ENCODE measurements at regions not wholly inside any gene's neighbourhood (a gene's known extent, or its start where the extent isn't known, plus 50 kb on each side); places are given as distances from the start of the nearest gene placed in this dataset.
A peak's percentile ranks its signal among the peaks of the same experiment; 100 is the strongest.
"Not testable (repeated sequence)": the region's sequence is repeated elsewhere in the genome, so short reads cannot be mapped to it uniquely, and the experiment has no call there.

- peak; percentile 49 for DNase-seq (ENCODE audit: low read depth)
Measured at GRCh38 chr12:5096241-5096924, 52.7 kb downstream of the KCNA5 start.

- no peak for DNase-seq (ENCODE audit: low read depth)
Measured at GRCh38 chr12:5097786-5098185, 54.1 kb downstream of the KCNA5 start.

- no peak for DNase-seq (ENCODE audit: low read depth)
Measured at GRCh38 chr12:5099136-5099535, 55.5 kb downstream of the KCNA5 start.

- DNase-seq (ENCODE audit: low read depth), result no peak
Measured at GRCh38 chr12:5099591-5099990, 55.9 kb downstream of the KCNA5 start.

GRCh38 chr12:5101686-5102085 lies 58.0 kb downstream of the KCNA5 start:
- no peak for DNase-seq (ENCODE audit: low read depth)

- no peak for DNase-seq (ENCODE audit: low read depth)
Measured at GRCh38 chr12:5102261-5102789, 58.6 kb downstream of the KCNA5 start.

- DNase-seq (ENCODE audit: low read depth), result no peak
Measured at GRCh38 chr12:5102806-5103205, 59.1 kb downstream of the KCNA5 start.

GRCh38 chr12:5110345-5110744 lies 66.7 kb downstream of the KCNA5 start:
- DNase-seq (ENCODE audit: low read depth), result no peak

GRCh38 chr12:5114436-5114835 lies 70.8 kb downstream of the KCNA5 start:
- no peak for DNase-seq (ENCODE audit: low read depth)

GRCh38 chr12:5121784-5122183 lies 78.1 kb downstream of the KCNA5 start:
- DNase-seq (ENCODE audit: low read depth), result not testable (repeated sequence)

- not testable (repeated sequence) for DNase-seq (ENCODE audit: low read depth)
Measured at GRCh38 chr12:5122256-5122831, 78.7 kb downstream of the KCNA5 start.

- DNase-seq (ENCODE audit: low read depth), result no peak
Measured at GRCh38 chr12:5123921-5124320, 80.2 kb downstream of the KCNA5 start.

GRCh38 chr12:5124401-5124800 lies 80.7 kb downstream of the KCNA5 start:
- DNase-seq (ENCODE audit: low read depth), result no peak

GRCh38 chr12:5134861-5135525 lies 91.3 kb downstream of the KCNA5 start:
- DNase-seq (ENCODE audit: low read depth), result no peak

GRCh38 chr12:5138256-5138655 lies 94.6 kb downstream of the KCNA5 start:
- no peak for DNase-seq (ENCODE audit: low read depth)

- no peak for DNase-seq (ENCODE audit: low read depth)
Measured at GRCh38 chr12:5138845-5139244, 95.2 kb downstream of the KCNA5 start.

- DNase-seq (ENCODE audit: low read depth), result no peak
Measured at GRCh38 chr12:5139751-5140150, 96.1 kb downstream of the KCNA5 start.

- no peak for DNase-seq (ENCODE audit: low read depth)
Measured at GRCh38 chr12:5140190-5140589, 96.5 kb downstream of the KCNA5 start.

GRCh38 chr12:5148880-5149279 lies 105.2 kb downstream of the KCNA5 start:
- no peak for DNase-seq (ENCODE audit: low read depth)

GRCh38 chr12:5154091-5154490 lies 110.4 kb downstream of the KCNA5 start:
- DNase-seq (ENCODE audit: low read depth), result no peak

GRCh38 chr12:5155866-5156265 lies 112.2 kb downstream of the KCNA5 start:
- DNase-seq (ENCODE audit: low read depth), result no peak

GRCh38 chr12:5160827-5161226 lies 117.1 kb downstream of the KCNA5 start:
- no peak for DNase-seq (ENCODE audit: low read depth)

GRCh38 chr12:5163661-5164060 lies 120.0 kb downstream of the KCNA5 start:
- no peak for DNase-seq (ENCODE audit: low read depth)
